Activated CD4-positive, CD25-positive, alpha-beta regulatory T cell (primary cell): ENCODE measurements at regions not wholly inside any gene's neighbourhood (a gene's known extent, or its start where the extent isn't known, plus 50 kb on each side); places are given as distances from the start of the nearest gene placed in this dataset.
A peak's percentile ranks its signal among the peaks of the same experiment; 100 is the strongest.

ENCODE experiments used
- DNase-seq, 4 experiments: peaks; one replicate each; lab custom pipeline; 2025; lab: John Stamatoyannopoulos, UW

- DNase-seq = no peak
These were observed 313.4 kb downstream of the LPIN1 start for GRCh38 chr2:12059616-12060441.

GRCh38 chr2:12060886-12061285 lies 314.5 kb downstream of the LPIN1 start:
- DNase-seq = no peak

- no peak for DNase-seq
These were observed 315.0 kb downstream of the LPIN1 start for GRCh38 chr2:12061286-12062052.

GRCh38 chr2:12062053-12062395 lies 315.6 kb downstream of the LPIN1 start:
- no peak for DNase-seq

- DNase-seq = no peak
These were observed 316.8 kb downstream of the LPIN1 start for GRCh38 chr2:12063210-12063609.

GRCh38 chr2:12064153-12064552 lies 317.7 kb downstream of the LPIN1 start:
- no peak for DNase-seq

GRCh38 chr2:12066116-12066515 lies 319.7 kb downstream of the LPIN1 start:
- no peak for DNase-seq

GRCh38 chr2:12066986-12067385 lies 320.6 kb downstream of the LPIN1 start:
- no peak for DNase-seq

- DNase-seq = no peak
These were observed 322.5 kb downstream of the LPIN1 start for GRCh38 chr2:12068796-12069538.

GRCh38 chr2:12070153-12070552 lies 323.7 kb downstream of the LPIN1 start:
- no peak for DNase-seq

- no peak for DNase-seq
These were observed 324.1 kb downstream of the LPIN1 start for GRCh38 chr2:12070581-12070980.

- no peak for DNase-seq
These were observed 324.9 kb downstream of the LPIN1 start for GRCh38 chr2:12071318-12071717.

- no peak for DNase-seq
These were observed 326.9 kb downstream of the LPIN1 start for GRCh38 chr2:12073217-12073852.

- no peak for DNase-seq
These were observed 327.9 kb downstream of the LPIN1 start for GRCh38 chr2:12074126-12074844.

GRCh38 chr2:12074845-12075217 lies 328.4 kb downstream of the LPIN1 start:
- DNase-seq = no peak

- DNase-seq = no peak
These were observed 329.2 kb downstream of the LPIN1 start for GRCh38 chr2:12075603-12076002.

GRCh38 chr2:12076810-12077209 lies 330.4 kb downstream of the LPIN1 start:
- no peak for DNase-seq

- DNase-seq = no peak
These were observed 333.9 kb downstream of the LPIN1 start for GRCh38 chr2:12080360-12080759.

- DNase-seq = peak in 2 of 4 experiments; percentile 4 to 34
These were observed 335.2 kb downstream of the LPIN1 start for GRCh38 chr2:12081481-12082210.

GRCh38 chr2:12083081-12083581 lies 336.7 kb downstream of the LPIN1 start:
- no peak for DNase-seq
